ENCODE measurements at regions not wholly inside any gene's neighbourhood (a gene's known extent, or its start where the extent isn't known, plus 50 kb on each side); places are given as distances from the start of the nearest gene placed in this dataset.

GRCh38 chr18:66727991-66728390 lies 124.1 kb upstream of the CDH19 start:
- DNase-seq = no peak

GRCh38 chr18:66724664-66725356 lies 120.9 kb upstream of the CDH19 start:
- no peak for DNase-seq

- DNase-seq = no peak
Observed at GRCh38 chr18:66722671-66723070, 118.8 kb upstream of the CDH19 start.

- no peak for DNase-seq
Observed at GRCh38 chr18:66708646-66709045, 104.8 kb upstream of the CDH19 start.

GRCh38 chr18:66707473-66707872 lies 103.6 kb upstream of the CDH19 start:
- no peak for DNase-seq

- no peak for DNase-seq
Observed at GRCh38 chr18:66695281-66695680, 91.4 kb upstream of the CDH19 start.

GRCh38 chr18:66694852-66695251 lies 91.0 kb upstream of the CDH19 start:
- no peak for DNase-seq

GRCh38 chr18:66687635-66688034 lies 83.7 kb upstream of the CDH19 start:
- DNase-seq = no peak

GRCh38 chr18:66682855-66683322 lies 79.0 kb upstream of the CDH19 start:
- no peak for DNase-seq

- DNase-seq = no peak
Observed at GRCh38 chr18:66676699-66677098, 72.8 kb upstream of the CDH19 start.

GRCh38 chr18:66674286-66674685 lies 70.4 kb upstream of the CDH19 start:
- DNase-seq = no peak

- no peak for DNase-seq
Observed at GRCh38 chr18:66668706-66669105, 64.8 kb upstream of the CDH19 start.

GRCh38 chr18:66662632-66663031 lies 58.7 kb upstream of the CDH19 start:
- no peak for DNase-seq

- no peak for DNase-seq
Observed at GRCh38 chr18:66655407-66655806, 51.5 kb upstream of the CDH19 start.

Data from stimulated activated CD4-positive, alpha-beta T cell treated with anti-CD3 and anti-CD28 coated beads, Interleukin-1b, Interleukin-23, amount 100 ng/mL, for 48 hours (primary cell).